HUDEP-2 (cell line): ENCODE measurements at regions not wholly inside any gene's neighbourhood (a gene's known extent, or its start where the extent isn't known, plus 50 kb on each side); places are given as distances from the start of the nearest gene placed in this dataset.

ENCODE experiments used
- DNase-seq, 76 experiments: peaks; one replicate each; lab custom pipeline; 2025; ENCODE audit not compliant: unreplicated experiment in 76 of 76; lab: John Stamatoyannopoulos, UW

GRCh38 chr1:240008298-240008697 is 83.4 kb upstream of the FMN2 start:
- DNase-seq = no peak

GRCh38 chr1:240014051-240014450 is 77.6 kb upstream of the FMN2 start:
- DNase-seq = no peak

GRCh38 chr1:240018617-240019016 is 73.1 kb upstream of the FMN2 start:
- no peak for DNase-seq

GRCh38 chr1:240019524-240019923 is 72.2 kb upstream of the FMN2 start:
- DNase-seq = no peak

GRCh38 chr1:240020871-240021270 is 70.8 kb upstream of the FMN2 start:
- DNase-seq = no peak

GRCh38 chr1:240021709-240022108 is 70.0 kb upstream of the FMN2 start:
- DNase-seq = no peak

- DNase-seq = peak in 6 of 76 experiments; percentile 1 to 24 (median 2)
Observed at GRCh38 chr1:240027059-240027462, 64.6 kb upstream of the FMN2 start.

- no peak for DNase-seq
Observed at GRCh38 chr1:240029418-240029817, 62.3 kb upstream of the FMN2 start.

- no peak for DNase-seq
Observed at GRCh38 chr1:240030236-240030635, 61.4 kb upstream of the FMN2 start.

- no peak for DNase-seq
Observed at GRCh38 chr1:240031009-240031408, 60.7 kb upstream of the FMN2 start.

GRCh38 chr1:240031414-240031813 is 60.3 kb upstream of the FMN2 start:
- DNase-seq = no peak

- no peak for DNase-seq
Observed at GRCh38 chr1:240033406-240033805, 58.3 kb upstream of the FMN2 start.

GRCh38 chr1:240036526-240036925 is 55.2 kb upstream of the FMN2 start:
- DNase-seq = no peak
